GM18502 (cell line): ENCODE measurements at regions not wholly inside any gene's neighbourhood (a gene's known extent, or its start where the extent isn't known, plus 50 kb on each side); places are given as distances from the start of the nearest gene placed in this dataset.

Source experiments
- ATAC-seq: cut with Tn5 transposase; IDR thresholded peaks from one replicate; pipeline ENCODE4 v1.9.1; 2021; ENCODE audit warnings: mild to moderate bottlenecking; ENCODE audit not compliant: unreplicated experiment, poor library complexity

- ATAC-seq, result no peak
These were observed 263.1 kb upstream of the MOCS1 start for GRCh38 chr6:40197371-40197770.

- ATAC-seq, result no peak
These were observed 261.9 kb upstream of the MOCS1 start for GRCh38 chr6:40196135-40196518.

- ATAC-seq, result no peak
These were observed 261.3 kb upstream of the MOCS1 start for GRCh38 chr6:40195428-40196134.

DNA sequence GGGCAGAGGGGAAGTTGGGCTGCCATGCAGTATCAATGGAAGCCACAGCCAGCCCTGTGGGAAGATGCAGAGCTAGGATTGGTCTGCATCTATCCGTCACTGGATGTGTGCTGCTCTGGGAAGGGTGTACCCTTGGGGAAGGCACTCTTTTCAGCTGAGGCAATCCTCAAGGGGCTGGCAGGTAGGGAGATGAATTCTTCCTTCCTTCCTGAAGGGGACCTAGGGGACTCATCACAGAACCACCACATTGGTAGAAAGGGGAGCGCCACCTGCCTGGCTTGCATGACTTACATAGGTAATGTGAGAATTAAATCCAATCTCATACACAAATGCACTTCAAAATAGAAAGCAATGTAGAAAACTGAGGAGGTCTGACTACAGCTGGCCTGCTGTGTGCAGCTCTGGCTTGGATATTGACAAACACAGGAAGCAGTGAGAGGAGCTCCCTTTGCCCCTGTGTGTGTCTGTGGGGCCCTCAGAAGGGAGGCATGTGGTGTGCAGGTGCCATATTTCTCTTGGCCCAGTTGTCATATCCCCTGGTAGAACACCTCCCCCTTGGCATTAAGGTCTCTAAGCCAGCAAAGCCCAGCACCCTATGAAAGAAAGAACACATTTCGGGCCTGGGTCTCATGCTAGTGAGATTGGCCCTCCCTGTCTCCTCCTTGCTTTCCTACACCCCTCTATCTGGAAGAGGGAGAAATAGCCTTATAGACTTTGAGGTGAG is 260.3 kb upstream of the MOCS1 start:
- ATAC-seq, result no peak

- no peak for ATAC-seq
These were observed 258.3 kb upstream of the MOCS1 start for GRCh38 chr6:40192516-40192915.

DNA sequence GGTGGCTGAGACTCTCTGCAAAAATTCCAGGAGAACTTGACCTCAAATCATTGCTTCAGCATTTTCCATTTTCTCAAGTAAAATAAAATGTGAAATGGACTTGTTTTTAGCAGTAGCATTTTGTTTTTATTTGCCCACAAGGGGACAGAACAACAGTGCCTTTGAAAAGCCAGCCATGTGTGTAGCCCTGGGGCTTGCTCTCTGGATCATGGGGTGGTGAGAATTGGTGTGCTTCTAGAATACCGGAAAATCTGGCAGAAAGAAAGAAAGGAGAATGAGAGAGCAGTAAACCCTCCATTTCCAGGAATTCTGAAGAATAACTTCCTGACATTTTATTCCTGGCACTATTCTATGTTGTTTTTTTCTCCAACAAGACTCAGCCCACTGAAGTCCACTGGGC is 254.7 kb upstream of the MOCS1 start:
- ATAC-seq, result no peak

GRCh38 chr6:40187535-40188144 is 253.4 kb upstream of the MOCS1 start:
- ATAC-seq, result no peak

DNA sequence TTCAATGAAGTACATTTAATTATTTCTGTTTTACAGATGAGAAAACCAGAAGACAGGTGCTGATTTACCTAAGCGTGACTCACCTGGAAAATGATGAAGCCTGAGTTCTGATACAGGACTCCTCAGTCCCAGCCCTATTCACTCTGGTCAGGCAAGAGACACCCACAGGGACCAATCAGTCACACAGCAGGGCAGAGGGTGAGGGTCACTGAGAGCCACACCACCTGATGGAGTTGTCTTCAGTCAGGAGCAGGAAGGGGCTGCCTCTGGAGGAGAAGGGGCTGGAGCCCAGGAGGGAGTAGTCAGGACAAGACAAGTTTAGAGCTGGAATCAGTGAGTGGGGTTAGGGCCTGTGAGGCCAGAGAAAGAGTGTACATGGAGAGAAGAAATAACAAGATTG is 251.2 kb upstream of the MOCS1 start:
- no peak for ATAC-seq

GRCh38 chr6:40183902-40184301 is 249.6 kb upstream of the MOCS1 start:
- no peak for ATAC-seq

- no peak for ATAC-seq
These were observed 247.1 kb upstream of the MOCS1 start for GRCh38 chr6:40181367-40181766.

DNA sequence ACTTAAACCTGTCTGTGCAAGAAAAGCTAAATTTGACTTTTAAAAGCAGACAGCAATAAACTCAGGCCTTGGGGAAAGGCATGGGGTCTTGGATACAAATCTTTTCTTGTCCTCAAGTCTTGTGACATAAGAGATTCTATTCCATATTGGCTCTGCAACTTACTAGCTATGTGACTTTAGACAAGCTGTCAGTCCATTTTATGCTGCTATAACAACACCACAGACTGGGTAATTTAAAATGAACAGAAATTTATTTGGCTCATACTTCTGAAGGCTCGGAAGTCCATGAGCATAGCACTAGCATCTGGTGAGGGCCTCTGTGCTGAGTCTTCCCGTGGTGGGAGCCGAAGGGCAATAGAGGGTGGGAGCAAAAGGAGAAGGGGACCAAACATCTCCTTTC is 246.0 kb upstream of the MOCS1 start:
- ATAC-seq, result no peak

GRCh38 chr6:40179496-40179895 is 245.2 kb upstream of the MOCS1 start:
- ATAC-seq, result no peak

GRCh38 chr6:40177598-40177997 is 243.3 kb upstream of the MOCS1 start:
- ATAC-seq, result no peak

GRCh38 chr6:40176152-40176551 is 241.9 kb upstream of the MOCS1 start:
- no peak for ATAC-seq

- ATAC-seq, result no peak
These were observed 238.0 kb upstream of the MOCS1 start for GRCh38 chr6:40172272-40172671.

DNA sequence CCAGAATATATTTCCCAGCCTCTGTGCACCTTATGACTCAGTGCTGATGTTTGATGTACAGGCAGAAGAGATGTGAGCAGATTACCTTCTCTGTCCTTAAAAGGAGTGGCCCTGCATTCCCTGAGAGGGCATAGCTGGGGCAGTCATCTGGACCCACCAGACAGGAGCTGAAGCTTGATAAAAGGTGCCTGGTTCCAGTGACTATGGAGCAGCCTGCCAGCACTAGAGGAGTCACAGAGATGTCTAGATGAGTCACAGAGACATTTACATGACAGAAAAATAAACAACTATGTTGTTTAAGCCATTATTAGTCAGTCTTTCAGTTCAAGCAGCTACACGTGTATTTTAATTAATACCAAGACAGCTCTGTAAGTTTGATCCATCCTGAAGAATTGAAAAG is 237.1 kb upstream of the MOCS1 start:
- no peak for ATAC-seq

DNA sequence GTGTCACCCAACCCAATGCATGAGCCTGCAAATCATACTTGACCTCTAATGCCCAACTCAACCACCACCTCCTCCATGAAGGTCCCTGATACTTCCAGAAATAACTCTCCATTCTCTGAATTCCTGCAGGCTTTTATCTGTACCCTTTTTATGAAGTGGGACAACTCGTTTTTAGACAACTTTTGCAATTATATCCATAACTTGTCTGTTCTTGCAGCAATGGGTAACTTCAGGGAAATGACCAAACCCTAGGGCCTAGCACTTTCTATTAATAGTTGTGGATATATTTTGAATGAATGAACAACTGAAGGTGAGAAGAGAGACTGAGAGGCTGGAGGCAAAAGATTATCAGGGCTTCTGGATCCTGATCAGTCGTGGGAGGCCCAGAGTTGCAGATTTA is 236.6 kb upstream of the MOCS1 start:
- ATAC-seq, result no peak

GRCh38 chr6:40169878-40170277 is 235.6 kb upstream of the MOCS1 start:
- no peak for ATAC-seq

- ATAC-seq, result no peak
These were observed 232.7 kb upstream of the MOCS1 start for GRCh38 chr6:40166963-40167362.

GRCh38 chr6:40165036-40165709 is 230.9 kb upstream of the MOCS1 start:
- ATAC-seq, result no peak

DNA sequence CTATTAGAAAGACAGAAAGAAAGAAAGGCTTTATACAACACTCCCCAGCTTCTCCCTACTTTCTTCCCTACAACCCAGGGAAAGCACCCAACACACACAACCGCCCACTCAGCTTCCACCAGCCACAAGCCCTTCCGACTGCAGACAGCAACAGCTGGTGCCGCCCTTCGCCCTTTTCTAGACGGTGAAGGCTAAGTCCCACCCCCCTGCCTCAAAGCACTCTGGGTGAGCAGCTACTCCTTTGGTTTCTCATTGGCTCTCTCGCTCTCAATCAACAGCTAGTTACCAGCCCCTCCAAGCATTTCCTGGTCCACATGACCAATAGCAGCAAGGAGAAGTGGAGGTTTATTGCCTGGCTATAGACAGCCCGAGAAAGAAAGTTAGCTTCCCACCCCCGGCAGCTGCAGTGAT is 230.1 kb upstream of the MOCS1 start:
- no peak for ATAC-seq
